ENCODE measurements at regions not wholly inside any gene's neighbourhood (a gene's known extent, or its start where the extent isn't known, plus 50 kb on each side); places are given as distances from the start of the nearest gene placed in this dataset.

GRCh38 chr13:52955472-52955874 lies 73.1 kb upstream of the OLFM4 start:
- TF ChIP-seq EZH2phosphoT487 (IDR thresholded peaks at IDR 0.05): no peak
- TF ChIP-seq, protein P1, sequence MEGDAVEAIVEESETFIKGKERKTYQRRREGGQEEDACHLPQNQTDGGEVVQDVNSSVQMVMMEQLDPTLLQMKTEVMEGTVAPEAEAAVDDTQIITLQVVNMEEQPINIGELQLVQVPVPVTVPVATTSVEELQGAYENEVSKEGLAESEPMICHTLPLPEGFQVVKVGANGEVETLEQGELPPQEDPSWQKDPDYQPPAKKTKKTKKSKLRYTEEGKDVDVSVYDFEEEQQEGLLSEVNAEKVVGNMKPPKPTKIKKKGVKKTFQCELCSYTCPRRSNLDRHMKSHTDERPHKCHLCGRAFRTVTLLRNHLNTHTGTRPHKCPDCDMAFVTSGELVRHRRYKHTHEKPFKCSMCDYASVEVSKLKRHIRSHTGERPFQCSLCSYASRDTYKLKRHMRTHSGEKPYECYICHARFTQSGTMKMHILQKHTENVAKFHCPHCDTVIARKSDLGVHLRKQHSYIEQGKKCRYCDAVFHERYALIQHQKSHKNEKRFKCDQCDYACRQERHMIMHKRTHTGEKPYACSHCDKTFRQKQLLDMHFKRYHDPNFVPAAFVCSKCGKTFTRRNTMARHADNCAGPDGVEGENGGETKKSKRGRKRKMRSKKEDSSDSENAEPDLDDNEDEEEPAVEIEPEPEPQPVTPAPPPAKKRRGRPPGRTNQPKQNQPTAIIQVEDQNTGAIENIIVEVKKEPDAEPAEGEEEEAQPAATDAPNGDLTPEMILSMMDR (IDR thresholded peaks at IDR 0.05): no peak
- no peak for TF ChIP-seq EZH2 (IDR thresholded peaks at IDR 0.05)

Data from neural progenitor cell (in vitro differentiated cells).